ENCODE measurements at regions not wholly inside any gene's neighbourhood (a gene's known extent, or its start where the extent isn't known, plus 50 kb on each side); places are given as distances from the start of the nearest gene placed in this dataset.
"Not testable (repeated sequence)": the region's sequence is repeated elsewhere in the genome, so short reads cannot be mapped to it uniquely, and the experiment has no call there.

DNA sequence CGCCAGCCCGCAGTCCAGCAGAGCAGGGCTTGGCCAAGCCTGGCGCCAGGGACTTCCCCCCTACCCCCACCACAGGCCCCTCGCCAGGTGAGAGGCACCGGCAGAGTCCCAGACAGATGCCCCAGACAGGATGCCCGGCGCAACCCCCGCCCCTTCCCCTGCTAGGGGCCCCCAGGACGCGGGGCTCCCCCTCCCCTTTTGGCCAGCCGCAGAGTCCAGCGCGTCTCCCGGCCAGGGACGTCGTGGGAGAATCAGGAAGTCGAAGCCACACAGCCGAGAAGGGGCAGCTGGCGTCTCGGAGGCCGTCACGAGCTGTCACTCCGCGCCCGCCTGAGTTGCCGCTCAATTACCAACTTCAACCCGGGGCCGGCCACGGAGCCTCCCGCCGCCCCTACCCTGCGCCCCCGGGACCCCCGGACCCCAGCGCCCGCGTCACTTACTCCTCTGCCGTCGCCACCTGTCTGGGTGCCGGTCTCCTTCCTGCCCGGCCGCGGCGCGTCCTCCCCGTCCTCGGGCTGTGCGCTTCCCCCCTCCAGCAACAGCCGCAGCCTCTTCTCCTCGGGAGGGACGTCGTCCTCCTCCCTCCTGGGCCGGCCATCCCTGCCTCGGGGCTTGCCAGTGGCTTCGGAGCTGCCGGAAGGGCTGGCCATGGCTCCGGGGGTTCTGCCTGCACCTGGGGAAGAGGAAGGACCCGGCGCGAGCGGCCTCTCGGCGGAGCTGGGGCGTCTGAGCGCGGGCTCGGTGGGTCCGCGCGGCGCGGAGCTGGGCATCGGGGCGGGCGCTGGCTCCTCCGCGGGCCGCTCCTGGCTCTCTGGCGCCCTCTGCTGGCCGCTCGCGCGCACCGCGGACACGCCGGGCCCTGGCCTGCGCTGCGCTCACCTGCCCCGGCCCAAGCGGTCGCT, 61.1 kb downstream of the ART5 start:
- TF ChIP-seq CTCF (IDR thresholded peaks at IDR 0.05): peak; percentile 88 to 97 (median 94)
- not testable (repeated sequence) for TF ChIP-seq POLR2AphosphoS5, POLR2A (IDR thresholded peaks at IDR 0.05)

All from prostate gland (tissue), 2 donors.